Adrenal gland (tissue), 5 donors: ENCODE measurements at regions not wholly inside any gene's neighbourhood (a gene's known extent, or its start where the extent isn't known, plus 50 kb on each side); places are given as distances from the start of the nearest gene placed in this dataset.

Source experiments
- CTCF ChIP-seq, 6 experiments: fragments of 450-650 bp in 4 of 6; fragments of 200-600 bp in 2 of 6; sonication (generic) in 1 of 6; IDR thresholded peaks; 1 replicate in 5 of 6; 2 replicates in 1 of 6; pipeline versions ENCODE4 v1.5.1 to v1.8.0; 2016 to 2021; ENCODE audit warnings: antibody characterized with exemption in 6 of 6, mild to moderate bottlenecking in 2 of 6, moderate library complexity in 1 of 6
- POLR2A ChIP-seq, 2 donors: fragments of 450-650 bp; IDR thresholded peaks; one replicate each; pipeline ENCODE4 v1.6.1; 2017; ENCODE audit warnings: antibody characterized with exemption in 2 of 2, mild to moderate bottlenecking in 2 of 2, moderate library complexity in 1 of 2
- donor health status: DM: no; HTN: no; CAD: no.

GRCh38 chr12:74663958-74664357, 126.3 kb downstream of the ATXN7L3B start:
- TF ChIP-seq POLR2A (IDR thresholded peaks at IDR 0.05) (no peak), CTCF (IDR thresholded peaks at IDR 0.05) (no peak)
